Osteocyte (in vitro differentiated cells): ENCODE measurements at regions not wholly inside any gene's neighbourhood (a gene's known extent, or its start where the extent isn't known, plus 50 kb on each side); places are given as distances from the start of the nearest gene placed in this dataset.

Experiments used
- DNase-seq: peaks from one replicate; pipeline ENCODE4 v3.0.0; 2021; ENCODE audit warnings: mixed read lengths; ENCODE audit not compliant: unreplicated experiment; ENCODE audit errors: extremely low spot score
- H3K27ac Mint-ChIP-seq: one replicate; pipeline ENCODE4 v1.8.0; 2021; ENCODE audit warnings: mild to moderate bottlenecking, mixed read lengths; ENCODE audit not compliant: unreplicated experiment
- H3K27me3 Mint-ChIP-seq: one replicate; pipeline ENCODE4 v1.8.0; 2021; ENCODE audit warnings: mixed read lengths; ENCODE audit not compliant: unreplicated experiment
- H3K36me3 Mint-ChIP-seq: one replicate; pipeline ENCODE4 v1.8.0; 2021; ENCODE audit warnings: mixed read lengths; ENCODE audit not compliant: unreplicated experiment
- H3K4me1 Mint-ChIP-seq: one replicate; pipeline ENCODE4 v1.8.0; 2021; ENCODE audit warnings: mixed read lengths; ENCODE audit not compliant: unreplicated experiment
- H3K4me3 Mint-ChIP-seq: one replicate; pipeline ENCODE4 v1.8.0; 2021; ENCODE audit warnings: mild to moderate bottlenecking, moderate library complexity, mixed read lengths; ENCODE audit not compliant: unreplicated experiment
- H3K9me3 Mint-ChIP-seq: one replicate; pipeline ENCODE4 v1.8.0; 2021; ENCODE audit warnings: mixed read lengths; ENCODE audit not compliant: unreplicated experiment
- TF ChIP-seq, protein P1 (sequence below): fragments of 200-600 bp; sonication (generic); IDR thresholded peaks from 2 replicates; pipeline ENCODE4 v1.5.0; 2021; ENCODE audit warnings: antibody characterized with exemption, mild to moderate bottlenecking, moderate library complexity

DNA sequence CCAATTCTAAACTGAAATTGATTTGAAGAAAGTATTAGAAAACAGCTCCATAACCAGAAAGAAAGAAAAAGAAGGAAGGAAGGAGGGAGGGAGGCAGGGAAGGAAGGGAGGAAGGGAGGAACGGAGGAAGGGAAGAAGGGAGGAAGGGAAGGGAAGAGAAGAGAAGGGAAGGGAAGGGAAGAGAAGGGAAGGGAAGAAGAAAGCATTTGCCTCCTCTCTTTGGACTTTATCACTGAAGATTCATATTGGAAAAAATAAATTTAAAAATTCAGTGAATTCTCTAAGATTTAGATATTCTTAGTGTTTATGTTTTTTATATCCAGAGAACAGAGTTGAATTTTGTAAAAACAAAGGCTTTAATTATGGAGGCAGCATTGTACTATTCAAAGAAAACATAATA is 68.5 kb upstream of the NXT1 start:
- H3K36me3 Mint-ChIP-seq, result no peaks in the 10 kb centered on the region
- no peaks in the 10 kb centered on the region for H3K9me3 Mint-ChIP-seq
- peaks cover 31% of the 10 kb centered on the region for H3K27me3 Mint-ChIP-seq
- TF ChIP-seq, protein P1, sequence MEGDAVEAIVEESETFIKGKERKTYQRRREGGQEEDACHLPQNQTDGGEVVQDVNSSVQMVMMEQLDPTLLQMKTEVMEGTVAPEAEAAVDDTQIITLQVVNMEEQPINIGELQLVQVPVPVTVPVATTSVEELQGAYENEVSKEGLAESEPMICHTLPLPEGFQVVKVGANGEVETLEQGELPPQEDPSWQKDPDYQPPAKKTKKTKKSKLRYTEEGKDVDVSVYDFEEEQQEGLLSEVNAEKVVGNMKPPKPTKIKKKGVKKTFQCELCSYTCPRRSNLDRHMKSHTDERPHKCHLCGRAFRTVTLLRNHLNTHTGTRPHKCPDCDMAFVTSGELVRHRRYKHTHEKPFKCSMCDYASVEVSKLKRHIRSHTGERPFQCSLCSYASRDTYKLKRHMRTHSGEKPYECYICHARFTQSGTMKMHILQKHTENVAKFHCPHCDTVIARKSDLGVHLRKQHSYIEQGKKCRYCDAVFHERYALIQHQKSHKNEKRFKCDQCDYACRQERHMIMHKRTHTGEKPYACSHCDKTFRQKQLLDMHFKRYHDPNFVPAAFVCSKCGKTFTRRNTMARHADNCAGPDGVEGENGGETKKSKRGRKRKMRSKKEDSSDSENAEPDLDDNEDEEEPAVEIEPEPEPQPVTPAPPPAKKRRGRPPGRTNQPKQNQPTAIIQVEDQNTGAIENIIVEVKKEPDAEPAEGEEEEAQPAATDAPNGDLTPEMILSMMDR, result no peak
- no peak for DNase-seq
- no peak overlapping the region for H3K4me3 Mint-ChIP-seq
- H3K4me1 Mint-ChIP-seq, result no peaks in the 10 kb centered on the region
- no peak overlapping the region for H3K27ac Mint-ChIP-seq

GRCh38 chr20:23279836-23280235 is 70.8 kb upstream of the NXT1 start:
- TF ChIP-seq, protein P1, result no peak
- no peak overlapping the region for H3K27ac Mint-ChIP-seq
- H3K4me1 Mint-ChIP-seq, result no peaks in the 10 kb centered on the region
- H3K9me3 Mint-ChIP-seq, result no peaks in the 10 kb centered on the region
- H3K4me3 Mint-ChIP-seq, result no peak overlapping the region
- no peaks in the 10 kb centered on the region for H3K36me3 Mint-ChIP-seq
- peaks cover 31% of the 10 kb centered on the region for H3K27me3 Mint-ChIP-seq
- no peak for DNase-seq

DNA sequence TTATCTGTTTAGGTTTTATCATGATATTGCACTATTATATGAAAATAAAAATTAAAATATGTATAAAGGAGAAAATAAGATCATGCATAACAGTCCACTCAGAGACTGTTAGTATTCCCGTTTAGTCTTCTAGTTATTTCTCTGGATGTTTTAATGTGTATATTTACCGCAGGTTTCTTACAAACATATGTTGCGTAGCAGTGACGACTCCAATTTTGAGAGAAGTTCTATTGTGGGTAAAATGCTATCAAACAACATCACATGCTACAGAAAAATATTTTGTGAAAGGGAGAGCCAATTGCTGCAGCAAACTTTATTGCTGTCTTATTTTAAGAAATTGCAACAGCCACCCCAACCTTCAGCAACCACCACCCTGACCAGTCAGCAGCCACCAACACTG is 72.4 kb upstream of the NXT1 start:
- TF ChIP-seq, protein P1, result no peak
- Mint-ChIP-seq H3K4me3 (no peak overlapping the region), H3K9me3 (no peaks in the 10 kb centered on the region), H3K27me3 (peaks cover 21% of the 10 kb centered on the region), H3K36me3 (no peaks in the 10 kb centered on the region), H3K4me1 (peaks cover 2% of the 10 kb centered on the region), H3K27ac (no peak overlapping the region)
- DNase-seq, result no peak

- Mint-ChIP-seq H3K9me3 (no peaks in the 10 kb centered on the region), H3K4me1 (peaks cover 11% of the 10 kb centered on the region), H3K27me3 (peaks cover 12% of the 10 kb centered on the region), H3K27ac (no peak overlapping the region), H3K36me3 (no peaks in the 10 kb centered on the region), H3K4me3 (no peak overlapping the region)
- DNase-seq, result no peak
- TF ChIP-seq, protein P1, result no peak
These were observed 73.3 kb upstream of the NXT1 start for GRCh38 chr20:23277316-23277715.

GRCh38 chr20:23273776-23274175 is 76.8 kb upstream of the NXT1 start:
- peaks cover 6% of the 10 kb centered on the region for H3K9me3 Mint-ChIP-seq
- TF ChIP-seq, protein P1, result no peak
- no peaks in the 10 kb centered on the region for H3K36me3 Mint-ChIP-seq
- no peaks in the 10 kb centered on the region for H3K27me3 Mint-ChIP-seq
- H3K4me1 Mint-ChIP-seq, result peaks cover 45% of the 10 kb centered on the region
- H3K27ac Mint-ChIP-seq, result no peak overlapping the region
- no peak overlapping the region for H3K4me3 Mint-ChIP-seq
- no peak for DNase-seq
